SKM-1 (cell line): ENCODE measurements at regions not wholly inside any gene's neighbourhood (a gene's known extent, or its start where the extent isn't known, plus 50 kb on each side); places are given as distances from the start of the nearest gene placed in this dataset.

Experiments
- DNase-seq: peaks from one replicate; lab custom pipeline; 2025; ENCODE audit not compliant: unreplicated experiment; lab: John Stamatoyannopoulos, UW

GRCh38 chr11:92696076-92696475 is 273.4 kb upstream of the MTNR1B start:
- DNase-seq = no peak

- no peak for DNase-seq
Measured at GRCh38 chr11:92697461-92698312, 271.8 kb upstream of the MTNR1B start.

DNA sequence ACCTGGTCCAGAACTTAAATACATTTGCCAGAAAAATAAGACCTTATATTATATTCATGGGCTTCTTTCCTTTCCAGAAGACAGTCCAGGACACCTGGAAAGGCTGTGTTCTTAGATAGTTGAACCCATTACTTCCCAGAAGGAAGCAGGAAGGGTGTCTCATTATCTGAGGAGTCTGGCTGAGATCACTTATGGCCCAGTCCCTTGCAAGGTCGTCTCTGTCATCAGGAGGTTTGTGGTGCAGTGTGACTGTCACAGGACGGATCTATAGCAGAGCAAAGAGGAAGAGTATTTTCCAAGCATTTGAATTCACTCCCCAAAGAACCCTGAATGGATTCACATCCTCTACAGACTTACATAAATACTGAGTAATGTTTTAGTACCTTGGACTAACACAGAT is 270.7 kb upstream of the MTNR1B start:
- DNase-seq = no peak

GRCh38 chr11:92702037-92702804 is 267.2 kb upstream of the MTNR1B start:
- no peak for DNase-seq

GRCh38 chr11:92702805-92703448 is 266.5 kb upstream of the MTNR1B start:
- DNase-seq = no peak

DNA sequence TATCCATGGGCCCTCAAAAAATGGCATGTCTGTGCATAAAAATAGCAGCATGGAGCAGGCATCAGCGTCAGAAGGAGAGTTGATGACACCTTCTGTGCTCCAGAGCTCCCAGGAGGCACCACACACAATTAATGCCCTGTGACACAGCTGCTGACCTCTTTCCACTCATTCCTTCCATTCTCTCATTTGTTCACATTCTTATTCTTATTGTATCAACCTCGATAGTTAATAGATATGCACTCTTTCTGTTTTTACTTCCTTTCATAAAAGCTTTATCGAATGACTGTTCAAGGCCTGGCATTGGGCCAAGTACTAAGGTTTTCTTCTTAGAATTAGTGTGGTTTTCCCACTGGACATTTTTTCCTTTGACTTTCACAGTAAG is 266.0 kb upstream of the MTNR1B start:
- no peak for DNase-seq

DNA sequence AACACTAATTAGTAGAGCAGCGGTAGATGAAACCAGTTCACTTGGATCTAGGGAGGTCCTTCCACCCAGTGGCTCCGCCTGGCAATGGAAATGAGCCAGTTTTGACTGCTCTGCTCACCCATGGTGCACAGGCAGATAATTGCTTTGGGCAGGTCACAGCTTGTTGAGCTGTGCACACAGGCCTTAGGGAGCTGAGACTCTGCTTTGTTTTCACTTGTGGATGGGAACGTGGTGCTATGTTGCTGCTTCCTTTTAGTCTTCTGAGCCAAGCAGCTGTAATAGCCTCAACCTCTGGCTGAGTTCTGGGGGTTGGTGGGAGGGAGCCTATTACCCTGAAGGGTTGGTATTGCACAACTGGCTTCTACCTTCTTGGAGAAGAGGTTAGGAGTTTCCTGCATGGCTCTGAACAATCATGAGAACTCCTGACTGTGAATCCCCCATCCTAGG is 262.3 kb upstream of the MTNR1B start:
- DNase-seq = no peak

- no peak for DNase-seq
Measured at GRCh38 chr11:92707665-92708064, 261.8 kb upstream of the MTNR1B start.

- no peak for DNase-seq
Measured at GRCh38 chr11:92709329-92709728, 260.1 kb upstream of the MTNR1B start.

GRCh38 chr11:92711926-92712325 is 257.5 kb upstream of the MTNR1B start:
- no peak for DNase-seq

GRCh38 chr11:92714111-92714510 is 255.3 kb upstream of the MTNR1B start:
- DNase-seq = no peak

GRCh38 chr11:92717240-92717639 is 252.2 kb upstream of the MTNR1B start:
- DNase-seq = no peak

GRCh38 chr11:92720385-92720784 is 249.1 kb upstream of the MTNR1B start:
- no peak for DNase-seq

DNA sequence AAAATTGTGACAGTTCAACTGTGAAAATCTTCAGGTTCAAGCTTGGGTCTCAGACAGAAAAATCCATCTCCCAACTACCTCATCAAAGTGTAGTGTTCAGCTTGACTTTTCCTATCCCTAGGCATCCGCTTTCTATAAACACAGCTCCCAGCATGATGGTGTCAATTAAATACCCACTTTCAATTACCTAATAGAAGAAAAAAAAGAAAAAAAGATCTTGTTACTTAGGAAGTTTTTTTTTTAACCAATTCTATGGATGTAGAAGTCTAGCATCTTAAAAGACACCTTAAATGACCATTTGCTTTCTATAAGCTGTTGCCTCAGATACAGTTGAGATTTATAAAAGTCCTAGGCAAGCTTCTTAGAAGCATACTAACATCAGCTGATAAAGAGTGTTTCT is 244.1 kb upstream of the MTNR1B start:
- no peak for DNase-seq

- no peak for DNase-seq
Measured at GRCh38 chr11:92727123-92727522, 242.3 kb upstream of the MTNR1B start.

DNA sequence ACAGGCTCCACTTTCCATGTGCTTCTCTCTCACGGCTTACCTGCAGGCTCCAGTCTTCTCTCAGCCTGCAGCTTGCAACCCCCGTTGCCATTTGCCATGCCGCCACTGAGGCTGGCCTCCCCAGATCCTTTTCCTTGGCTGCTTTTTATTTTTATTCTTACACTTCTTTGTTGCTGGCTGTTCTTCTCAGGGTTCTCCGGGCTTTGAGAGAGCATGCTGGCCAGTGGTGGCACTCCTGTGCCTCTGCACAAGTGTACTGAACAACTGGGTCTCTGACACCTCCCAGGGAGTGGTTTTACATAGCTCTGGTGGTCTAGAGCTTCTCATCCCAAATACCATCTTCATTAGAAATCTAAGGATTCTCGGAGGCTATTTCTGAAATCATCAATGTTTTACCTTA is 241.7 kb upstream of the MTNR1B start:
- DNase-seq = no peak

DNA sequence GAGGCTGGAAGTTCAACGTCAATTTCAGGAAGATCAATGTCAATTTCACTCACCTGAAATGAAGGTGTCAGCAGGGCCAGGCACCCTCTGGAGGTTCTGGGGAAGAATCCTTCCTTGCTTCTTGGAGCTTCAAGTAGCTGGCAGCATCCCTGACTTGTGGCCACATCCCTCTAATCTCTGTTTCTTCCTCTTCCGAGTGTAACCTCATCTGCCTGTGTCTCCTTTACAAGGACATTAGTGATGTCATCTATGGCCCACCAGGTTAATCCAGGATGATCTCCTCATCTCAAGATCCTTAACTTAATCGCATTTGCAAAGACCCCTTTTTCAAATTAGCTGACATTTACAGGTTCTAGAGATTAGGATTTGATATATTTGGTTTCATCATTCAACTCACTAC is 240.8 kb upstream of the MTNR1B start:
- no peak for DNase-seq

DNA sequence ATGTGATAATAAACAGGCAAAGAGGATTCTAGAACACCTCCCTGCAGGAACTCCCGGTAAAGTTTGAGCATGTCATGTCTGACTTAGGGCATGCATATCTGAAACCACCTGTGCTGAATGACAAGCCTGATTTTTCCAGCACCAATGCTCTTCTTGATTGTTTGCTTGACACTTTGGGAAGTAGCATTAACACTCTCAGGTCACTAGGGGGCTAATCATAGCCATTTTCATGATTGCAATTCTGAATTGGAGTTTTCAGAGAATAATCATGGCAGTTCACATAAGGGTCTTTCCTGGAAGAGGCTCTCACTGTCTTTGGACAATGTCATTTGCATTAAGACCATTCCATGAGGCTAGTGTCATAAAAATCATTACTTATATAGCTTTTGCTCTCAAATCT is 234.4 kb upstream of the MTNR1B start:
- DNase-seq = no peak

DNA sequence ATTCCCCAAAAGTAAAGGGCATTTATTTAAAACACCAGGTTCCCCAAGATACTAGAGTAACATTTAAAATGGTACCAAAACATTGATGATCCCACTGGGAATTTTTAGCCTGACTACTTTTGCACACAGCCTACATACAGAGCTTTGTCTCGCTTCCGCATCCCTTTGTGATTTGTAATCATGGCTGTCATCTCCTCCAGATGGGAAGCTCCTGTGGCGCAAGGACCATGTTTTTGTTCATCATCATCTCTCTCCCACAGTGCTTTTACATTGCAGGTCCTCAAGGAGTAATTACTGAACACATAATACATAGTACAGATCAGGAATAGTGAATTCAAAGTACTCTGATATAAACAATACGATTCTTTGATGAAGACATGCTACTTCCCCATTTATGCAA is 231.2 kb upstream of the MTNR1B start:
- no peak for DNase-seq

DNA sequence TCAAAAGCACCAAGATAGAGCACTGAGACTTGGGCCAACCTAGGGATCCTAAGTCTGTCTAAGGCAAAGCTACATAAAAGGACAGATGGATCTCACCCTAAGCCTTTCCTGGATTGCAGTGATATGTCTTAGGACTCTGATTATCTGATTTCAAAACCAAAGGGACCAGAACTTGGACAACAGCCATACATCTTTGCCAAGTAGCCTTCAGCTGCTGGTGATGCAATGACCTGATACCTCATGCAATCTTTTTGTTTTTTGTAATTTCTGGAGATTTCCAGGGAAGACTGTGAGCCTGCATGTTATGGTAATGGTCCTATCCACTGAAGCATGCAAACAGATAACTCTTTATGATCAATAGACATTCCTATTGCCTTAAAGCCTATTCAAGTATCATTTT is 230.4 kb upstream of the MTNR1B start:
- no peak for DNase-seq

- no peak for DNase-seq
Measured at GRCh38 chr11:92739491-92739890, 230.0 kb upstream of the MTNR1B start.

- DNase-seq = no peak
Measured at GRCh38 chr11:92740276-92740675, 229.2 kb upstream of the MTNR1B start.
